B cell (primary cell): ENCODE measurements at regions not wholly inside any gene's neighbourhood (a gene's known extent, or its start where the extent isn't known, plus 50 kb on each side); places are given as distances from the start of the nearest gene placed in this dataset.

Experiments used
- ATAC-seq: fragments of 200-7000 bp; cut with Tn5 transposase; one replicate; pipeline ENCODE4 v1.10.0; 2021; ENCODE audit warnings: low read depth, mild to moderate bottlenecking, moderate number of reproducible peaks, moderate library complexity
- CTCF ChIA-PET: fragments of 350-600 bp; sonication (Branson Sonifier 250); formaldehyde crosslinking; loops from one replicate; lab custom pipeline; 2021; ENCODE audit warnings: antibody characterized with exemption, inconsistent platforms; lab: Charles Lee
- POLR2A ChIA-PET: fragments of 350-600 bp; sonication (Branson Sonifier 250); formaldehyde crosslinking; loops from one replicate; lab custom pipeline; 2021; ENCODE audit warnings: antibody characterized with exemption; lab: Charles Lee
- DNase-seq: peaks from one replicate; pipeline ENCODE4 v3.0.0; 2013
- H2AFZ ChIP-seq: 2 replicates; pipeline ENCODE4 v1.6.1; 2012; ENCODE audit warnings: mild to moderate bottlenecking, low read depth, low read length; ENCODE audit not compliant: insufficient read depth, poor library complexity, severe bottlenecking
- H3K27ac ChIP-seq, 2 donors: 1 replicate in 1 of 2; 2 replicates in 1 of 2; pipeline ENCODE4 v1.5.1; 2012 to 2013; ENCODE audit warnings: low read length in 2 of 2, mild to moderate bottlenecking in 2 of 2, moderate library complexity in 1 of 2
- H3K27me3 ChIP-seq, 4 experiments: fragments of 200-600 bp in 1 of 4; sonication (generic) in 1 of 4; replicated peaks in 1 of 4; 1 replicate in 2 of 4; 2 replicates in 2 of 4; pipeline versions ENCODE4 v1.6.1 to v1.7.0; 2013 to 2016; ENCODE audit warnings: low read length in 3 of 4, mild to moderate bottlenecking in 2 of 4, mixed read lengths in 1 of 4, moderate library complexity in 1 of 4; ENCODE audit not compliant: insufficient read depth in 4 of 4, control insufficient read depth in 3 of 4; ENCODE audit errors: control extremely low read depth in 1 of 4
- H3K36me3 ChIP-seq, 2 experiments: replicated peaks in 1 of 2; 1 replicate in 1 of 2; 2 replicates in 1 of 2; pipeline versions ENCODE4 v1.6.1 to v1.7.1; 2013; ENCODE audit warnings: low read length in 1 of 2; ENCODE audit not compliant: insufficient read depth in 2 of 2, control insufficient read depth in 1 of 2; ENCODE audit errors: control extremely low read depth in 1 of 2, extremely low read depth in 1 of 2
- H3K4me1 ChIP-seq, 2 donors: fragments of 200-600 bp in 1 of 2; sonication (generic) in 1 of 2; 1 replicate in 1 of 2; 2 replicates in 1 of 2; pipeline versions ENCODE4 v1.5.1 to v1.6.1; 2013 to 2017; ENCODE audit warnings: low read length in 2 of 2; ENCODE audit not compliant: control insufficient read depth in 2 of 2, insufficient read depth in 2 of 2
- H3K4me2 ChIP-seq: replicated peaks from 2 replicates; pipeline ENCODE3; 2012; ENCODE audit warnings: mild to moderate bottlenecking, low read depth, low read length; ENCODE audit not compliant: poor library complexity, severe bottlenecking
- H3K4me3 ChIP-seq, 5 experiments: fragments of 200-600 bp in 1 of 5; sonication (generic) in 1 of 5; 1 replicate in 3 of 5; 2 replicates in 2 of 5; pipeline versions ENCODE4 v1.5.1 to v1.7.0; 2011 to 2016; ENCODE audit warnings: low read length in 4 of 5, mild to moderate bottlenecking in 4 of 5, low read depth in 2 of 5, control low read depth in 1 of 5, moderate library complexity in 1 of 5; ENCODE audit not compliant: insufficient read depth in 1 of 5; ENCODE audit errors: control extremely low read depth in 1 of 5, extremely low read depth in 1 of 5
- H3K79me2 ChIP-seq: fragments of 200-600 bp; sonication (generic); one replicate; pipeline ENCODE4 v1.6.0; 2016; ENCODE audit warnings: low read length; ENCODE audit not compliant: control insufficient read depth, insufficient read depth
- H3K9ac ChIP-seq: fragments of 200-600 bp; sonication (generic); 2 replicates; pipeline ENCODE4 v1.6.1; 2017; ENCODE audit warnings: mild to moderate bottlenecking, low read length, moderate library complexity
- H3K9me3 ChIP-seq, 3 donors: one replicate each; pipeline versions ENCODE4 v1.6.1 to v1.7.1; 2013; ENCODE audit warnings: low read length in 2 of 3; ENCODE audit not compliant: control insufficient read depth in 2 of 3, insufficient read depth in 1 of 3; ENCODE audit errors: control extremely low read depth in 1 of 3
- H4K20me1 ChIP-seq: 2 replicates; pipeline ENCODE4 v1.6.0; 2012; ENCODE audit warnings: mild to moderate bottlenecking, low read length; ENCODE audit not compliant: insufficient read depth, control insufficient read depth, poor library complexity, severe bottlenecking
- H3K27ac Mint-ChIP-seq: one replicate; pipeline ENCODE4 v1.8.0; 2021; ENCODE audit warnings: mixed read lengths
- H3K27me3 Mint-ChIP-seq: one replicate; pipeline ENCODE4 v1.8.0; 2021; ENCODE audit warnings: mixed read lengths
- H3K4me1 Mint-ChIP-seq: one replicate; pipeline ENCODE4 v1.8.0; 2021; ENCODE audit warnings: mixed read lengths
- H3K4me3 Mint-ChIP-seq: one replicate; pipeline ENCODE4 v1.8.0; 2021; ENCODE audit warnings: mixed read lengths
- H3K9me3 Mint-ChIP-seq: one replicate; pipeline ENCODE4 v1.8.0; 2022; ENCODE audit warnings: mixed read lengths; ENCODE audit not compliant: insufficient read depth
- CTCF ChIP-seq: fragments of 200-600 bp; IDR thresholded peaks from one replicate; pipeline ENCODE4 v1.8.0; 2022; ENCODE audit warnings: antibody characterized with exemption, mild to moderate bottlenecking
- EZH2 ChIP-seq: IDR thresholded peaks from 2 replicates; pipeline ENCODE4 v1.6.1; 2012; ENCODE audit warnings: borderline replicate concordance, low read depth, mild to moderate bottlenecking, moderate library complexity, low read length; ENCODE audit not compliant: insufficient read depth, poor library complexity, severe bottlenecking
- WGBS: methylation state at CpG from one replicate; pipeline ENCODE4 v1.1.5; 2013; ENCODE audit warnings: missing lambda C conversion rate; ENCODE audit not compliant: insufficient coverage; 5-methylcytosine and 5-hydroxymethylcytosine counted together
- intact Hi-C: fragments of 100-400 bp; cut with micrococcal nuclease; formaldehyde crosslinking; loops from one replicate; pipeline ENCODE4 v1.10.0; 2022

GRCh38 chr2:94966689-94967088, 58.8 kb upstream of the MAL start:
- H3K27me3 Mint-ChIP-seq = peaks cover 28% of the 10 kb centered on the region
- no peaks in the 10 kb centered on the region for H3K36me3 ChIP-seq
- DNase-seq (no peak), ATAC-seq (no peak)
- no peak for TF ChIP-seq EZH2
- TF ChIP-seq CTCF = no peak
- ChIA-PET CTCF (no interaction called here), POLR2A (no interaction called here)
- H3K27me3 ChIP-seq = peaks cover 0 to 4% (median 1%) of the 10 kb centered on the region in 4 experiments
- H3K4me1 ChIP-seq = no peaks in the 10 kb centered on the region
- H3K4me3 Mint-ChIP-seq = no peak overlapping the region
- H2AFZ ChIP-seq = no peak overlapping the region
- H3K4me2 ChIP-seq = no peak overlapping the region
- intact Hi-C loops = no loop called here
- no peak overlapping the region for H3K27ac ChIP-seq
- H3K9ac ChIP-seq = no peak overlapping the region
- H3K9me3 ChIP-seq = no peaks in the 10 kb centered on the region
- no peaks in the 10 kb centered on the region for H3K9me3 Mint-ChIP-seq
- H3K79me2 ChIP-seq = no peaks in the 10 kb centered on the region
- no CpG with 5 or more reads among the region's 1 CpG for WGBS
- H3K27ac Mint-ChIP-seq = no peak overlapping the region
- H3K4me3 ChIP-seq = no peak overlapping the region
- H4K20me1 ChIP-seq = no peaks in the 10 kb centered on the region
- no peaks in the 10 kb centered on the region for H3K4me1 Mint-ChIP-seq

GRCh38 chr2:94970353-94970752, 55.2 kb upstream of the MAL start:
- no peak overlapping the region for H3K9ac ChIP-seq
- ChIA-PET CTCF (no interaction called here), POLR2A (no interaction called here)
- H4K20me1 ChIP-seq = no peaks in the 10 kb centered on the region
- no peak for ATAC-seq
- no peak overlapping the region for H2AFZ ChIP-seq
- no peaks in the 10 kb centered on the region for H3K4me1 ChIP-seq
- no peak overlapping the region for H3K27ac ChIP-seq
- Mint-ChIP-seq H3K27me3 (peaks cover 29% of the 10 kb centered on the region), H3K4me1 (no peaks in the 10 kb centered on the region), H3K9me3 (no peaks in the 10 kb centered on the region), H3K27ac (no peak overlapping the region), H3K4me3 (no peak overlapping the region)
- no peak overlapping the region for H3K4me3 ChIP-seq
- H3K4me2 ChIP-seq = no peak overlapping the region
- no peaks in the 10 kb centered on the region for H3K9me3 ChIP-seq
- intact Hi-C loops = no loop called here
- 77% methylated on average over 4 of the region's 4 CpGs for WGBS
- no peaks in the 10 kb centered on the region for H3K36me3 ChIP-seq
- H3K79me2 ChIP-seq = no peaks in the 10 kb centered on the region
- no peak for DNase-seq
- TF ChIP-seq EZH2 (no peak), CTCF (no peak)
- H3K27me3 ChIP-seq = peaks cover 0 to 4% (median 1%) of the 10 kb centered on the region in 4 experiments
